GM21619 (cell line): ENCODE measurements at regions not wholly inside any gene's neighbourhood (a gene's known extent, or its start where the extent isn't known, plus 50 kb on each side); places are given as distances from the start of the nearest gene placed in this dataset.
"Not testable (repeated sequence)": the region's sequence is repeated elsewhere in the genome, so short reads cannot be mapped to it uniquely, and the experiment has no call there.

Experiments used
- ATAC-seq: cut with Tn5 transposase; IDR thresholded peaks from one replicate; pipeline ENCODE4 v1.9.1; 2021; ENCODE audit not compliant: unreplicated experiment

DNA sequence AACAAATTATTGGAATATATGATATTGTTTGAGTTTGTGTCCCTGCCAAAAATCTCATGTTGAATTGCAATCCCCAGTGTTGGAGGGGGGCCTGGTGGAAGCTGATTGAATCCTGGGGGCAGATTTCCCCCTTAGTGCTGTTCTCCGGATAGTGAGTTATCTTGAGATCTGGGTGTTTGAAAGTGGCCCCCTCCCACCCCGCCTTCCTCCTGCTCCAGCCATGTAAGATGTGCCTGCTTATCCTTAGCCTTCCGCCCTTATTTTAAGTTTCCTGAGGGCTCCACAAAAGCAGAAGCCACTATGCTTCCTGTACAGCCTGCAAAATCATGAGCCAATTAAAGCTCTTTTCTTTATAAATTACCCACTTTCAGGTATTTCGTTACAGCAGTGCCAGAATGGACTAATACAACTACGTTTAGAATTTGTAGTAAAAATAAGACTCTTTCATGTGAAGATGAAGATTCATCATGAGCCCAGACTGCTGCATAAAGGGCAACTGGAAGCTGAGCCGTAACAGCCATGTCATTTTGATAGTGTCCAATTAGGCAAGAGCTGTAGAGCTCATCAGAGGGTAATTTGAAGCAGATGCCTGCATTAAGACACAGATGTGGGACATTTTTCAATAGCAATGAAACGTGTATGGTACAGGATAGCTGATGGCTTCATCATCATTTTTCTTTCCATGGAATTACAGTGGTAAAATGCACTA is 1007.2 kb downstream of the REEP3 start:
- ATAC-seq = no peak

DNA sequence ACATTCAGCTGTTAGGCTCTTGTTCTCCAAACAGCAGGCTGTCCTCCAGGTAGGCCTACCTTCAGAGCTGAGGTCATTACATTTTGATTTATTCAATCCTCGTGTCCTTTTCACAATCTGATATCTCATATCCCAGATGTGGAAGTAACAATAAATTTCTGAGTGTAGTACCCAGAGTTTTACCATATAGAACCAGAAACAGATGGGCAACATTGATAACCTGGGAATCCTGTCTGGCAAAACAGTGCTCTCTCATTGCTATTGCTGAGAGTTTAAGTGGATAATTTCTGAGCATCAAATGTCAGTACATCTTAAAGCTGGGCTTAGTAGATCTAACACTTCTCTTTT is 1007.8 kb downstream of the REEP3 start:
- no peak for ATAC-seq

DNA sequence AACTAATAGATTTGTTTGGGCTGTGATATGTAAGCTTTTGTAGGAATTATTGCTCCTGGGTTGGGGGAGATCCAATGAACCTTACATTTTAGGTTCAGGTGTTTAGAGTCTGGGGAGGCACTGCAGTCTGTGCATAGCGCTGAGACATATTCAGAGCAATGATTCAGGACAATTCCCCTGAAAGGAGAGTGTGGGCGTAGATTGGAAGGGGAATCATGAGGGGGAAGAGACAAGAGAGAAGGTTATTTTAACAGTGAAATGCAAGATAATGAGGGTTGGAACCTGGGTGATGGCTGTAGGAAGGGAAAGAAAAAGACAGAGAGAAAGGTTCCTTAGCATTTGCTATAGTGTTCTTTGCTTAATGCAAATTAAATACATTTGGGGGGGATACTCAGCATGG is 1013.4 kb downstream of the REEP3 start:
- no peak for ATAC-seq

DNA sequence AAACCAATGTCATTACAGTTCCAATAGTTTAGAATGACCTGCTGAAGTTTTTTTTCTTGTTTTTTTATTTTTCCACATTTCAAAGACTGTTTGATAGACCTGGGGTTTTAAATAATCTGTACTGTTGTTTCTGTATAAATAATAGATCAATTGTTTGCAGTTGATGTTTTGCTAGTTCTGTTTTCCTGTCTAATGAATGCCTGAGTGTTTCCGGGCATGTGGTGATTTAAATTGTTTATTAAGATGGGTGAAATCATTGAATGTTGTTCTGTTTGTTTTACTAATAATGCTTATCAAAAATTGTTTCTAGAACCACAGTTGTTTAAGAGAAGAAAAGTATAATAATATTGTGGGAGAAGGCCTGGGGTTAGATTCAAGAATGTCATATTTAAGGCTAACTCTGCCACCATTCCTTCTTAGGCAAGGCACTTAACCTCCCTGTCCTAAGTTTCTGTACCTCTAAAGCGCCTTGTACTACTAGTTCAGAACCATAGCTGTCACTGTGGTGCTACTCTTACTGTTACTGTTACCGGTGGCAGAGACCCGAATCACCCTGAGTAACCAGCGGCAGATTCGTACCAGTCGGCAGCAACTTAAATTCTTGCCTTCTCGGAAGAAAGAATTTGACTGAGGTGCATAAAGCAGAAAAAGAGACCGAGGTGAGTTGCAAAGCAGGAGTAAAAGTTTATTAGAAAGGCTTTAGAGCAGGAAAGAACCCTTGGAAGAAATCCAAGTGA is 1014.1 kb downstream of the REEP3 start:
- no peak for ATAC-seq

DNA sequence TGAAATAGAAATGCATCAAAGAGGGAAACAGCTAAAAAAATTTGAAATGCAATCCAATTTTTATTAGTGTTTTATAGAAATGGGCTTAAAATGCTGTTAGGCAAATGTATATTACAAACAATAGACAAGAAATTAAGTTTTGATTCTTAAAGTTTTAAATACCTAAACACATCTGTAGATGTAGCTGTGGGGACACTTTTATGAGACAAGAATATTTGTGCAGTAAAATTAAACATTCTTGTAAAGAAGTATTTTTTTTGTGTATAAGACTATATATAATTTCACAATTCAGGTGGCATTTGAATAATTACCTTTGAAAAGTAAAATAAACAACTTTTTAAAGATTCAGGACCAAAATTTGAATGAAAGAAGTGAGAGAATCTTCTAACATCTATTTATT is 1015.9 kb downstream of the REEP3 start:
- ATAC-seq = no peak

DNA sequence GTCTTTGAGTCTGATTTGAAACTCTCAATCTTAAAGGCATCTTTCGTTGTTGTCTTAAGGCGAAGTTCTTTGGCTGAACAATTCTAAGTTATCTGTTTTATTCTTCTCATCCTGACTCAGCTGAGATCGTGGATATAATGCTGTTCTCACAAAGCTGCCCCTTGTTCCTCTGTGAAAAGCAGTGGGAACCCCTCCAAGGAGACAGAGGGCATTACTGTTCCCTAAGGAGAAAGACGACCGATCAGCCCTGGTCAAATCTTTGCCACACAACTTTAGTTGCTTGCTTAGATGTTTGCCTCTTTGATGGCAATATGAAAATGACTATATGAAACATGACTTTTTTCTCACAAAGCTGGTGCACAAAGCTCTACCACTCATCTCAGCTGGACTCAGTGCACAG is 1016.7 kb downstream of the REEP3 start:
- no peak for ATAC-seq

DNA sequence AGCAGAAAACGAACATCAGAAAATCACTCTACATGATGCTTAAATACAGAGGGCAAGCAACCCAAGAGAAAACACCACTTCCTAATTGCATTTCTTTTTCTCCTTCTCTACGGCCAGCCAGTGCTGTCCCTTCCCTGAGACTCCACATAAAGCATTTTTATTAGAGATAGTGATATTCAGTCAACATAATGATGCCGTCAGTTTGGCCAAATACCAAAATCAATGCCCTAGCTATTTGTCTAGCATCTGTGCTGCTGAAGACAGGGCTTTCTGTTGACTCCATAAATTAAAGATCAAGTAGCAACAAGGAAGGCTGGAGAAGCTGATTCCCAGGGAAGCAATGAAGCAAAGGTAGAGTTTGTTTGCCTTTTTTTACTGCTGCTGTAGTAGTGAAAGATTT is 1024.9 kb downstream of the REEP3 start:
- no peak for ATAC-seq

DNA sequence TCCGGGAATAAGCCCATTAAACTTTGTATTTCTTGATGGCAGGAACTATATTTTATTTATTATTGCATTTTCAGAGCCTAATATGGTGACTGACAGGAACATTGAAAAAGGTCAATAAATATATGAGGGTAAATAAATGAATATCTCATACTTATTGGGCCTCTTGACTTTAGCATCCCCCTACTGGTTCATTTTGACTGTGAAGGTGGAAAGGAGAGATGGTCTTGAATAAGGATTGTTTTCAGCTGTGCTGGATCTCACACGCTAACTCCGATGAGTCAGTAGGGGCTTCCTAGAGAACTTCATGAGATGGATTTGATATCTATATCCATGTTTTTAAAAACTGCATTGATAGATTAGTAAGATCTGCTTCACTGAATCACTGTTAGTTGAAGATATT is 1026.0 kb downstream of the REEP3 start:
- no peak for ATAC-seq

DNA sequence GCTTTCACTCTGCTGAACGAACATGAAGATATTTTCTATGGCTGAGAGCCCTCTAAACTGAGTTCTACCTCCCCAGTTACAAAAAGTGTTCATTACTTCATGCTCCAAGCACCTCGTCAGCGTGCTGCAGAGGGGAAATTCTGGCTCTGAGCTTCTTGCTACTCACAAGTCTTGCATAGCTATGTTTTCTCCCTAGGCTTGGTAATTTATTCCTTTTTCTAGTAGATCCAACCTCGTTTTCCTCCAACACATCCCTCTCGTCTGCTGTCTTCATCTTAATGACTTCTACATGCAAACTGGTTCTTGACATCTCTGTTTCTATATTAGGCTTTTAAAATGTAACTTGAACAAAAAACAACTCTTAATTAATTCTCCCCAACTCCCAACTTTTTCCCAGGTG is 1034.5 kb downstream of the REEP3 start:
- no peak for ATAC-seq

DNA sequence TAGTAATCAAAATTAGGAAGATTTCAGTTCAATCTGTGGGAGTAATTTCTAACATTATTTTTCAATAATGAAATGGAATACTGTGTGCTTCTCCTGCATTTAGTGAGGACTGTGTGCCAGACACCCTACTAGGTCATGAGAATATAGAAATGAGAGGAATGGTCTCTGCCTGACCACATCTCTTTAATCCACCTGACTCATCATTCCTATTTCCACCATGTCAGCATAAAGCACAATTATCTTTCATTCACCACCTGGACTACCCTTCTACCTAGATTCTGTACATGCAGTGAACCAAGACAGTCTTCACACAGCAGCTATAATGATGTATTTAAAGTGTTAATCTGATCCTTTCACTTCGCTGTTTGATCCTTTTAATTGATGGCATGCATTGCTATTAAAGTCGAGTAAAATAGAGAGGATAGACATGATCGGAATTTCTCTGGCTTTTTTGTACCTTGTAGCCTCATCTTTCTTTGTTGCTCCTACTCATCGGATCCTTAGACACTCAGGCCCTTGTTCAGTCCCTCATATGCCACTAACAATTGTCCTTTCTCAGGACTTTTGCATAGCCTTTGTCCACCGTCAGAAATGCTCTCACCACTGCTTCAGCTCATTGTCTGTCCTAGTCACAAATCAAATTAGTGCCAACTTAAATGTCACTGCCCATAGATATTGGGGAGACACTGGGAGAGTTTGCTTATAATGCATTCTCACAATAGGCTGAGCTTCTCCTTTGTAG is 1037.1 kb downstream of the REEP3 start:
- ATAC-seq = no peak

DNA sequence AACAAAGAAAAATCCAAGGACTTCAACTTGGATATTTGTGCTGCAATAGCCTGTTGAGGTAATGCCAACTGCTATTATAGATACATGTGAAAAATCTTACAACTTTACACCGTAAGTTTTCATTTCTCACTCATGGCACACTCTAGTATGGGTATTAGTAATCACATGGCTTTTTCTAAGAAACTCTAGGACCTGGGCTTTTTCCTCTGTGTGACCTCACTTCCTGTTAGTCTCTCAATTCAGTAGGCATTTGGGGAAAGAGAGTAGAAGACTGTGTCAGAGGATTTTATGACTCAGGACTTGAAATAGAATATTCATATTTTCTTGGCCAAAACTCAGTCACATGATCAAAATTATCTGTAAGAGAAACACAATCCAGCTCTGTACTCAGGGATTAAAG is 1049.9 kb downstream of the REEP3 start:
- ATAC-seq = no peak

DNA sequence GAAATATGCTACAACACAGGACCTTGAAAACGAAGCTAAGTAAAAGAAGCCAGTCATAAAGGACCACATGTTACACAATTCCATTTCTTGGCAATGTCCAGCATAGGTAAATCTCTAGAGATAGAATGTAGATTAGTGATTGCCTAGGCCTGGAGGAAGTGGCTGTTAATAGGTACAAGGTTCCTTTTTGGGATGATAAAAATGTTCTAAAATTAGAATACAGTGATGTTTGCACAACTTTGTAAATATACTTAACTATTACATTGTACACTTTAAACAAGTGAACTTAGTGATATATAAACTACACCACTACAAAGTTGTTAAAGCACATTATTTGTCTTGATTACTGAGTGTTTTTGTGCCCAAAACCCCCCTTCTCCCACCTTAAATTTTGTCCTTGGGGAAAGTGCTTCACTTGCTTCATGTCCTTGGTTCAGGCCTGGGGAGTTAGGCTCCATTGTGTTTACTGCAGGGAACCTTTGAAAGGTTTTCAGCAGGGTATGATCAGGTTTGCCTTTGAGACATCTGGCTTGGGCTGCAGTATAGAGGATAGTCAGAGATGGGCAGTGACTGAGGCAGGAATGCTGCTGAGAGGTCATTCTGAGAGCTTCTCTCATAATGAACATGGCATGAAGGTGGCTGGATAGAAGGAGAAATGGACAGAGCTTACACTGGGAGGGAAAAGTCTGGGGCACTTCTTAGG is 1052.6 kb downstream of the REEP3 start:
- ATAC-seq = no peak

DNA sequence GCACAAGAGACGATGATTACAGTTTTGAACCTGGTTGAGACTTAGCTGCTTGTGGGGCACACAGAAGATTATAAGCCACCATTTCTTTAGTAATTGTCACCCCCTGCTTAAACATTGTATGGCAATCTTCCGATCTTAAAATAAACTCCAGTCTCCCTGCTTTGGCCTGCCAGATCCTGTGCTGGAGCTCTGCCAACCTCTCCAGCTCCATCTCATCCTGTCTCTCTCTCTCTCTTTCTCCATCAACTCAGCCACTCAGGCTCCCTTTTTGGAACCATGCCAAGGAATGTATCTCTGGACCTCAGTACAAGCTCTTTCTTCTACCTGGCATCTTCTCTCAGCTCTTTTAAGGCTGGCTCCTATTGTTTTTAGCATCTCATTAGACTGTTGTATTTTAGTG is 1053.2 kb downstream of the REEP3 start:
- ATAC-seq = no peak

DNA sequence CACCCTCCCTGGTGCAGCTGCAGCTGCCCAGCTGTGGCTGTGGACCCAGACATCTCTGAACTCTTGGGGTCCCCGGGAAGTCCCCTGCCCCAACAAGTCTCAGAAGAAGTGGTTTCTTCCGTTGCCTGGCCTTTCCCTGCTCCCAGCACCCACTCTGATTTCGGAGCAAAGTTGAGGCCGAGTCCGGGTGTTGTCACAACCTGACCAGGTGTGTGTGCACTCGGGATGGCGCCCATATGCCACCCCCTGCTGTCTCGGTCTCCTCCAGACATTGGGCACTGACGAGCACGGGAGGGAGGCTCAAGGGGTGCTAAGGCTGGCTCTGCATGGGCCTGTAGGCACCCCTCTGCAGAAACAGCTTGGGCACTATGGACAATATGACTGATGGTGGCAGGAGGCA is 1055.3 kb downstream of the REEP3 start:
- ATAC-seq = no peak

DNA sequence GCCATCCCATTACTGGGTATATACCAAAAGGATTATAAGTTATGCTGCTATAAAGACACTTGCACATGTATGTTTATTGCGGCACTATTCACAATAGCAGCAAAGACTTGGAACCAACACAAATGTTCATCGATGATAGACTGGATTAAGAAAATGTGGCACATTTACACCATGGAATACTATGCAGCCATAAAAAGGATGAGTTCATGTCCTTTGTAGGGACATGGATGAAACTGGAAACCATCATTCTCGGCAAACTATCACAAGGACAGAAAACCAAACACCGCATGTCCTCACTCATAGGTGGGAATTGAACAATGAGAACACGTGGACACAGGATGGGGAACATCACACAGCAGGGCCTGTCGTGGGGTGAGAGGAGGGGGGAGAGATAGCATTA is 1057.6 kb downstream of the REEP3 start:
- not testable (repeated sequence) for ATAC-seq

DNA sequence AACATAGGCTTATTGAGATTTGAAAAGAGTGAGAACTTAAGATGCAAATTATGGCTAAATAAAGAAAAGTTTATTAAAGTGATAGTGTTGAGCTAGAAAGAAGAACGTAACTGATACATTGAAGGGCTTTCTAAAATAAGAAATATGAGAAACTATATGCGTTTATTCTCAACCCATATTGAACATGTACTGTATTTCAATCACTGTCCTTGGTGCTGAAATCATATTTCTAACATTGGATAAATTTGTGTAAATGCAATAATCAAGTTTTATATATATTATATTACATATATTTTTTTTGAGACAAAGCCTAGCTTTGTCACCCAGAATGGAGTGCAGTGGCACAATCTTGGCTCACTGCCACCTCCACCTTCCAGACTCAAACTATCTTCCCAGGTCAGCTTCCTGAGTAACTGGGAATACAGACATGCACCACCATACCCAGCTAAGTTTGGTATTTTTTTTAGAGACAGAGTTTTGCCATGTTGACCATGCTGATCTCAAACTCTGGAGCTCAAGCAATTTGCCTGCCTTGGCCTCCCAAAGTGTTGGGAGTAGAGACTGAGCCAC is 1065.8 kb downstream of the REEP3 start:
- ATAC-seq = no peak

DNA sequence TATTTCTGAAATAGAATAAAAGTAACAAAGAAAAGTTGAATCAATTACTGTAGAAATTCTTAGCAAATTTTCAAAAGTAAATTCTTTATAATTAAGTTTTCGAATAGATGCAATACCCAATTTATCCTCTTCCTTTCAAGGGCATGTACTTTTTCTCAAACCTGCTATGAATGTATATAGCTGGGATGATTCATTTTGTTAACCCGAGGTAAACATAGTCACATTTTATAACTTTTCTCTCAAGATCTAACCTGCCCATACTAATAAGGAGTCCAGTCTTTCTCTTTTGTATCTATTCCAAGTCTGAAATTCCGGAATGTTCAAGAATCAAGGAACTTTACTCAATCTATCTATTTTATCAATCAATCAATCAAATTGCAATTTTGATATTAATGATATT is 1072.9 kb downstream of the REEP3 start:
- no peak for ATAC-seq

DNA sequence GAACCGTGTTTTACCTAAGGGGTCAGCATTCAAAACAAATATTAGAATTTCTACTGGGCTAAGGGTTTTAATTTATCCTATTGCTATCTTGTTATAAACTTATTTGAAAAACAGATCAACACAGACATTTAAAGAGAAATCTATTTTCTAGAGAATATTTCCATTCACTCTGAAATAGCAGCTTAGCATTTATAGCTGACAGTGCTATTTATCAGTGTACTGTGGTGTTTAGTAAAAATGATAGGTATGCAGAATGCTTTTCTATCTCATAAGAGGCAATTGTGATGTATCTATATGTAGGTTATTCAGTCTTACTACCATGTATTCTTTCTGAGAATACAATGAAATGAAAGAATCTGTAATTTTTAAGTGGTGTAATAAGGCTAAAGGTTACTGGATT is 1077.4 kb downstream of the REEP3 start:
- ATAC-seq = no peak

DNA sequence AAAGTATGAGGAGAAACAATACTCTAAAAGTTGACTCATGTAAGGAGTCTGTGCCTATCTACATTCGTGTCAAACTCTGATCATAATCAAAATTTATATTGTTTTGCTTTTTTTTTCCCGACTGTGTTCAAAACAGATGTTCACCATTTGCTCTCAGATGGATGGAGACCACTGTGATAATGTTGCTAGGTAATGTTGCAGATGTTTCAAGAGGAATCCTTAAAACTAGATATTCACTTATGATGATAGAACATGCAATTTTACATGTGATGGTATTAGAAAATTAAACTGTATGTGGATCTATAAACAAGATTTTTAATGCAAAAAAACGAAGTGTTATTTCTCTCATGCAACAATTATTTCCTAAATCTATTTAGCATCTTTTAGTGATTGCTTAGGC is 1080.1 kb downstream of the REEP3 start:
- ATAC-seq = no peak

DNA sequence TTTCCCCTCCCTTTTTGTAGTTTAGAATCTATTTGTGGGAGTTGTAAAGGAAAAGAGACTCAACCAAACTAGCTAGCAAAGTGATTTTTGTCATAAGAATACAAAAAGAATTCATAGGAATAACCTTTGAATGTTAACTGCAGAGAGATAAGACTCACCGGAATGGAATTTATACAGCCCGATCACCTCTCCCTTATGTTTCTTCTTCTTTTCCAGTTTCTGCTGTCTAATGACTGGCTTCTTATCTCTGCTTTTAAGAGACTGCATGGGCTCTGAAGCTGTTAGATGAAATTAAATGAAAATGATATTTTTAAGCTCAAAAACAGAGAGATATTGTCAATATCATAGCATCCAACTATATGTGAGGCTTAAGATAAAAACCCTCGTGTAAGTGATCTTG is 1095.9 kb downstream of the REEP3 start:
- no peak for ATAC-seq

DNA sequence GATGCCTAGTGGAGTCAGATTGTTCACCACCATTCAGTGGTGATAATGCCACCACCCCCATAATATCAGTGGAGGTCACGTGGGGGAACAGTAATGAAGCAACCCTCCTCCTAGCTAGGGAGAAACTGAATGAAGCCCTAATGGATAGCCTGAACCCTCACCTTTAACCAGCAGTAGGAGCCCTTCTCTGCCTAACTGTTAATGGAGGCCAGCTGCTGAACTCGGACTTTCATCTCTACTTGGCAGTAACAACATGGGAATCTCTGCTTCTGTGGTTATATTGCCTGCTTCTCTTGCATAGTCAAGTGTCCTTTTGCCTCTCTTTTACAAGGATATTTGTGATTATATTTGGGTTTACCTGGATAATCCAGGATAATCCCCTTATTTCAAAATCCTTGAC is 1097.9 kb downstream of the REEP3 start:
- ATAC-seq = no peak
